NCI-H2196 treated with DMSO at 0.1 percent for 48 hours (cell line): ENCODE measurements at regions not wholly inside any gene's neighbourhood (a gene's known extent, or its start where the extent isn't known, plus 50 kb on each side); places are given as distances from the start of the nearest gene placed in this dataset.

Source experiments
- DNase-seq: peaks from one replicate; lab custom pipeline; 2025; ENCODE audit not compliant: unreplicated experiment; lab: John Stamatoyannopoulos, UW

DNA sequence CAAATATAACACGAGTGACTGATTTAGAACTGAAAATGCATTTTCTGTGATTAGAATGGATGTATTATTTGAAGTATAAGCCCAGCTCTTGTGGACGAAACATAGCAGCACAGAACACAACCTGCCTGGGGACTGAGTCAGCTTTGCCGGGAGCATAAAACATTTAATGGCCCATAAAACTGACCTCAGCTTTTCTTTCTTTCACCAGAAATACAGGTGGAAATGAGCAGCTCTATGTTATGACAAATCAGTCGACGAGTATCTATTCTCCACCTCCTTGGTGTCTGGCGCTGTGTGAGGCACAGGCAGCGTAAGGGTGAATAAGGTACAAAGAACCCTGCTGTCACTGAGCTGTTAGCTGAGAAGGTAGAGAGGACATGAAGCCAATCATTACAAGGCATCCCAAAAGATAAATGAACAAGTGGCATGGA is 471.6 kb upstream of the AKR1E2 start:
- DNase-seq, result no peak

DNA sequence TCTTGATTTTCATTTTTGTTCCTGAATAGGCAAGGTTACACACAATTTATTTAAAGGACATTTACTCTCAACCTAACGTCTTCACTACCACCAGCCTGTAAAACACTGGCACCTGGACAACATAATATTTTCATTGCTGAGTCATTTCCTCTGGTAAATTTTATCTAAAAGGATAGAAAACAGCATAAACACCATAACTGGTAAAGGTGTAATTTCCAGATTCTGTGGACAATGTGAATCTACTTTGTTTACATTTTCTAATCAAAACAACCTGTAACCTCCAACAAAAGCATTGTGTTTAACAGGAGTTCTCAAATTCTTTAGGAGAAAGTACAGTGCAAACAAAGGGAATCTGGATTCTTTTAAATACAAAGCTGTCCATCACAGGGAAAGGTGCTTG is 472.0 kb upstream of the AKR1E2 start:
- DNase-seq, result no peak

DNA sequence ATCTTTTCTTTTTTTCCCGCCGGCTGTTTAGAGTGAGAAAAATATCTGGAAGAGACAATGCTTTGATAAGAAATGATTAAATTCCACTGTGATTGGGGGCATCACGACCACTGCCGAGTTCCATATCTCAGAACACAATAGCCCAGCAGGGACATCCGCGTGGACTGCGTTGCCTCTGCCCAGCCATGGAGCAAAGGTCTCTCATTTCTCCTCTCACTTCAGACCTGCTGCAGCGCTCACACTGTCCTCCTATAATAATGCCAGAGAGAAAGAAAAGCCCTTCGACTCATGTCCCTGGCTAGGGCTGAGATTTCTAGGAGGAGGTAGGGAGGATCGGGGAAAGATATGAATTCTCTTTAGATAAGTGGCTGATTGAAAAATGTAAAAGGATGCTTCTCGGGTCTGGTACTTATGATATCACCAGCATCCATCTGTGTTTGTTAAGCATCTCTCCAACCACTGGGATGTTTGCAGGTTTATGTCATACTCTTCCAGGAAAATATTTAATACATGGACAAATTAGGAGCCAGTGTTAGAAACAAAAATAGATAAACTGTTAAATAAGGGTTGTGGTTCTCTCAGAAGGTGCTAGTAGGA is 472.9 kb upstream of the AKR1E2 start:
- no peak for DNase-seq

DNA sequence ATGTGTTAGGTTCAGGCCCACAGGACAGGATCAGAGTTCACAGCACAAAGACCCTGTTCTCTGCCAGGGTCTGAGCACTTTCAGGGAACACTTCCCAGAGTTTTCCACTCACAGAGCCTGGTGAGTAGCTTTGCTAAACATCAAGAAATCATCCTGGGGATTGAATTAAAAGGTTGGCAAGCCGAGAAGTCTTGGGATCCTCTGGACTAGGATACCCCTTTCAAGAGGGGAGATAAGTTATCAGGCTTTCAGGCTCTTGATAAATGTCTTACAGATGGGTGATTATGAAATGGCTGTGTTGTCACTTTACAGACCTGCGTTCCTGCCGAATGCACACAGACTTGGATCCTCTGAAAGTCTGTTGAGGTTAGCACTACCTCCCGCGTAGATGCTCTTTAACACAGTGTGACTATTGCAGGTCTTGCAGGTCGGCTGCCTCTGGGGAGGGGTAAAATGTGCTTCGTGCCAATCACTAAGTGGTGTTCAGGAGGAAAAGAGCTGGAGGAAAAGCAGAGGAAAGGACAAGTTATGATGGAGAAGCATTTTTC is 473.5 kb upstream of the AKR1E2 start:
- no peak for DNase-seq

DNA sequence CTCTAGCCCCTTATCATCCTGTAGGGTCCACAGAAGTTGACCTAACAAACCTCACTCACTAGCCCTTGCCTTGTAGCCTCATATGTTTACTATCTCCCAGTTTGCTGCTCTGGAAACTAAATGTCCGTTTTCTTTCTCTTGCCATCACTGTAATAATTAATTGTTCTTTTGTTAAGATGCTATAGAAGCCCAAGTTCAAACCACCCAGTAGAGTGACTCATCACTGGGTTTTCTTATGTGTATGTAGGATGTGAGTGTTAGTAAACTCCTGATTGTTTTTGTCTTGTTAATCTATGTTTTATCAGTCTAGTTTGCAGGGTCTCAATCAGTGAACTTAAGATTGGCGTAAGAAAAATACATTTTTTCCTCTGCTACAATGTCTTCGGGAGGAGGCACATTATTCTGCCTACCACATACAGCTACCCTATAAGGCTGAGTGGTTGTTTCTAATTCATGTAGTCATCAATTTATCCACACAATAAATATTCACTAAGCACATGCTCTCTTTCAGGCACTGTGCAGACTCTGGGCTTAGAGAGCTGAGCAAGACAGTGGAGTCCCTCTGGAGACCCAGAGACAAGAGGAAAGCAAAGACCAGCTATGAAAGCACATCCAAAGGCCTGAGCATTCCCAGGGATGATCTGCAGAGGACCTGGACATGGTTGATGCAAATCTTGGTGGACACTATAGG is 474.1 kb upstream of the AKR1E2 start:
- no peak for DNase-seq

DNA sequence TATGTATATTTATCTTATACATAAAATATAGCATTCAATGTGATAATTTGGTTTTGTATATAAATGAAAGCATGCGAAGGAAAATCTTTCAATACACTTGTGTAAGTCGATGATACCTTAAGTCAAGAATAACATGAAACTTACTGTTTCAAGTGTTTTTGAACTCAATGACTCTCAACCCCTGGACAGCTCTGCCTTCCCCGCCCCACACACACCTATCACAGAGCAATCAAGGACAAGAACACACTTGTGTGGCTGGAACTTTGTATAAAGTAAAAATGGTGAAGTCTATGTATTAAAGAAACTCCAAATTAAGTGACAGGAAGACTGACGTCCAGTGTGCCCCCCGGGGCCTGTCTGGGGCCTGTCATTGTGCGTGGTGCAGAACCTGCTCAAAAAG is 478.6 kb upstream of the AKR1E2 start:
- DNase-seq, result no peak

DNA sequence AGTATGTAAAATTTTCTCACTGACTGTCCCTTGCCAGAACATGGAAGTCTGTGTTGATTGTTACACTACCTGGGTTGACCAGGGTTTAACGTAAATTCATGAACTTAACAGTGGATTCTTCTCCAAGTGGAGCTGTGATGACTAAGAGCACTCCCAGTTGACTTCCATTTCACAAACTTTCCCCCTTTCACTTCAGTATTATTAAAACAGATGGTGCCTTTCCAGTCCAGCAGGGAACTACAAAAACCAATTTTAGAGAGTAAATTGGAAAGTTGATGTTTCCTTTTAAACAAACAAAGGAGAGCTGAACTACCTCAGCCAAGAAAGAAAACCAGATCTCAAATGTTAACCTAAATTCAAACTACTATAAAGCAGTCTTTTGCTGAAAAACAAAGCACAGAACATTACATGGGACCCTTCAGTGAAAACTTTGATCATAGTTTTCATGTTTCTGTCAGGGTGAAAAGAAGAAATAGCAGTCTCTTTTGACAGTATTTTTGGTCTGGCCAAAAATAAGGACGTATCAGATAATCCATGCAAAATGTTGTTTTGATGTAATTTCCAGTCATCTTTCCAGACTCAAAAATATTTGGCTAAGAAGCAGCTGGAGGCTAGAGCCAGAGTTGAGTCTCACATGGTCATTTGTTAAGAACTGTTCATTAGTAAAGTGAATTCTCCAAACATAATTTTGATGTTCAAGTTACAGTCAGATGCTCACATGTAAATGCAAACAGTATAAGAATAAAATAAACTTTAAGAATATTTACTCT is 479.9 kb upstream of the AKR1E2 start:
- no peak for DNase-seq

DNA sequence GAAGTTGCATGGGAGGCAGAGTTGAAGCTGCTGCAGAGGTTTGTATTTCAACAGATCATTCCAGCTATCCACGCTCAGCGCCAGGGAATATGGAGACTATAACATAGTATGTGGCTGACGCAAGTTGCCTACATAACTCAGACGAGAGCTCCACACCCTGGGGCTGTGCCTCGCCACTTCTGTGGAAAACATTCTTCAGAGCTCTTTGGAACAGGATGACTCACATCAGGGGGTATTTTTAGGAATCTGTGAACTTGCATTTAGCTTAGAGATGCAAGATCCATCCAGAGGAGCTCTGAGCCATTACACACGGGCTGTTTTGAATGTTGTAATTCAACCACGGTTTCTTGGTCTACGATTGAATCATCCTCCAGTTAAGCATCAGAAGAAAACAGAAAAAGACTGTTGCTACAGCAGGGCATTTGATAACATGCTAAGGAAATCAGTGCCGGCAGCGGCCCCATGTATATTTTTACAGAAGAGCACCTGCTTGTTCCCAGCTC is 481.5 kb upstream of the AKR1E2 start:
- DNase-seq, result no peak

DNA sequence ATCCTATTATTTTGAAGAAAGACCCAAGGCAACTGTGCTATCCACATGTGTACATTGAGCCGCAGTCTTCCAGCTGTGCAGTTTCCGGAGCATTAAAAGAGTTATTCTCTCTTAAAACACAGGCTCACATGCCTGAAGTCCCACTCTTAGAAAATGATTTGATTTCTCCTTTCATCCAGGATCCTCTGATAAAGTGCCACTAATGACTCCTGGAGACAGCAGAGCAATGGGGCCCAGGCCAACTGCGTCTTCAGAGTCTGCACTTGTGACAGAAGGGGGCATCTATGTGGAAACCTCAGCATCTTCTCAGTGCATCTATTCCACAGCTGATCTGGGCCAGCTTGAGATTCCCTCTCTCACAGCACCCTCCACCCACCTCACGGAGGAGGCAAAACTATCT is 482.1 kb upstream of the AKR1E2 start:
- DNase-seq, result no peak

DNA sequence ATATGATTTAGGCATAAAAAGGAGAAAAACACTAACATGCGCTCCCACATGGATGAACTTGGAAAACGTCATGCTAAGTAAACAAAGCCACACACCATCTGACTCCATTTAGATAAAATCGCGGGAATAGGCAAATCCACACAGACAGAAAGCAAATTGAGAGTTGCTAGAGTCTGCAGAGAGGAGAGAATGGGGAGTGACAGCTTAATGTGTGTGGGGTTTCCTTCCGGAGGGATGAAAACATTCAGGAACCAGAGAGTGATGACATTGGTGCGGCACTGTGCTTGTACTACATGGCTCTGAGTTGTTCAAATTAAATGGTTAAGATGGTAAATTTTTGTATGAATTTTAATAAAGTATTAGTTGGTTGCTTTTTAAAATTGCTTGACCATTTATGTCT is 482.9 kb upstream of the AKR1E2 start:
- no peak for DNase-seq

DNA sequence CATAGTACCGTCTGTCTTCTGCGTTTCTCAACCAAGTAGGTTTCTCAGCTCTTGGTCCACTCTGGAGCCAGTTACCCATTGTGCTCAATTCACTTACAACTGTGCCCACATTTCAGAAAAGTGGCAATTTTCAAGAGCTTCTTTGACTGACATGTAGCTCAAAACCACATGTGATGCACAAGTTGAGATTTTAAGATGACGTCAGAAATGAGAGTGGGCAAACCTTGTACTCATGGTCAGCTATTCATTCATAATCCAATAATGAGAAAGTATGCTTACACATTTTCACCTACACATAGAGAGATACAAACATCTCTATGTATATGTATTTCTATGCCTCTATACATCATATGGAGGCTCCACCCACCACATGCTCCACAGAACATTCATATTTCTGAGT is 487.2 kb upstream of the AKR1E2 start:
- DNase-seq, result no peak

DNA sequence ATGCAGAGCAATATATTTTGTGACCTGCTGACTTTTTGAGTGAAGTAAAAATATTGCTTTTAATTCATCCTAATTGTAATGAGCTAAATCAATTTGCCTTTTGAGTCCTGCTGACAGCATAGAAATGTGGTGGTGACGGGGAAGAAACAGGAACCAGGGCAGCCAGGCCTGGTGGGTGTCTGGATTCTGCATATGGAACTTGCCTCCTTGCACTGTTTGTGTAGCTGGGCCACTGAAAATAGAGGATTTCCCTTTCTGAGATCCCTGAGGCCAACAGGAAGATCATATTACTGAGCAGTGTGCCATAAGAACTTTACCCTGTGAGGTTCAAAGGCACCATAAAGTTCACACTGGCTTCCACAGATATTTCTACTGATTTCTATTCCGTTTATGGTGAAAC is 488.4 kb upstream of the AKR1E2 start:
- DNase-seq, result no peak

DNA sequence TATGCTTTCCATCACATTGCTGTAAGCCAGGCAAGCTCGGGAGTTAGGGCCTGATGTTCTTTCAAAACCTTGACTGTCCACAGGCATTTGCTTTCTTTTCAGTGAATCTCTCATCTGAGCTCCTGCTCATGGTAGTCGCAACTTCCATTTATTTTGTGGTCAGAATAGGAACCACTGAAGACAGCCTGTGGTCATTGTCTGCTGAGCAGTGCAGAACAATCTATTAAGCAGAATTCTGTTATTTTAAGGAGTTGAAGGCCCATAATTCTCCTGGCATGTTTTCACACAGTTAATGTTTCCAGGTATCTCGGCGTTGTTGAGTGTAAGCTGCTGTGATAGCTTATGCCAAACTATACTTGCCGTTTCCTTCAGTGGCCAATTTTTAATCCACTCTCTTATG is 491.1 kb upstream of the AKR1E2 start:
- DNase-seq, result no peak

DNA sequence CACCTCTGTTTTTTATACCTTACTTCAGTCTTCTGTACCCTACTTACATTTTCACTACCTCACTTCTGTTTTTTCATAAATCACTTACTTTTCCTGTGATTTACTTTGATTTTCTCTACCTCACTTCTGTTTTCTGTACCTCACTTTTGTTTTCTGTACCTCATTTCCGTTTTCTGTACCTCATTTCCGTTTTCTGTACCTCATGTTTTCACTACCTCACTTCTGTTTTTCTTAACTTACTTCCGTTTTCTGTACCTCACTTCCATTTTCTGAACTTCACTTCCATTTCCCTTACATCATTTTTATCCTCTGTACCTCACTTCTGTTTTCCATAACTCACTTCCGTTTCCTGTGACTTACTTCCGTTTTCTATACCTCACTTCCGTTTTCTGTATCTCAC is 492.0 kb upstream of the AKR1E2 start:
- DNase-seq, result no peak

DNA sequence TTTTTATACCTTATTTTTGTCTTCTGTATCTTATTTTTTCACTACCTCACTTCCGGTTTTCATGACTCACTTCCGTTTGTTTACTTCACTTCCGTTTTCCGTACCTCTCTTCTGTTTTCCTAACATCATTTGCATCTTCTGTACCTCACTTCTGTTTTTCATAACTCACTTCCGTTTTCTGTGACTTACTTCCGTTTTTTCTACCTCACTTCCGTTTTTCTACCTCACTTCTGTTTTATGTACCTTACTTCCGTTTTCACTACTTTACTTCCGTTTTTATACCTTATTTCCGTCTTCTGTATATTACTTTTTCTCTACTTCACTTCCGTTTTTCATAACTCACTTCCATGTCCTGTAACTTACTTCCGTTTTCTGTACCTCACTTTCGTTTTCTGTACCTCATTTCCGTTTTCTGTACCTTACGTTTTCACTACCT is 492.5 kb upstream of the AKR1E2 start:
- no peak for DNase-seq

DNA sequence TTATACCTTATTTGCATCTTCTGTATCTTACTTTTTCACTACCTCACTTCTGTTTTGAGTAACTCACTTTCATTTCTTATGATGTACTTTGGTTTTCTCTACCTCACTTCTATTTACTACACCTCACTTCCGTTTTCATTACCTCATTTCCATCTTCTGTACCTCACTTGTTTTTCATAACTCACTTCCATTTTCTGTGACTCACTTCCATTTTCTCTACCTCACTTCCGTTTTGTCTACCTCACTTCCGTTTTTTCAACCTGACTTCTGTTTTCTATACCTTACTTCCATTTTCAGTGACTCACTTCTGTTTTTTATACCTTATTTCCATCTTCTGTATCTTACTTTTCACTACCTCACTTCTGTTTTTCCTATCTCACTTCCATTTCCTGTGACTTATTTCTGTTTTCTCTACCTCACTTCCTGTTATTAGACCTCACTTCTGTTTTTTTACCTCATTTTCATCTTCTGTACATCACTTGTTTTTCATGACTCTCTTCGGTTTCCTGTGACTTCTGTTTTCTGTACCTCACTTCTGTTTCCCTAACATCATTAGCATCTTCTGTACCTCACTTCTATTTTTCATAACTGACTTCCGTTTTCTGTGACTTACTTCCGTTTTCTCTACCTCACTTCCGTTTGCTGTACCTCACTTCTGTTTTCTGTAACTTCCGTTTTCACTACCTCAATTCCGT is 493.1 kb upstream of the AKR1E2 start:
- DNase-seq, result no peak

DNA sequence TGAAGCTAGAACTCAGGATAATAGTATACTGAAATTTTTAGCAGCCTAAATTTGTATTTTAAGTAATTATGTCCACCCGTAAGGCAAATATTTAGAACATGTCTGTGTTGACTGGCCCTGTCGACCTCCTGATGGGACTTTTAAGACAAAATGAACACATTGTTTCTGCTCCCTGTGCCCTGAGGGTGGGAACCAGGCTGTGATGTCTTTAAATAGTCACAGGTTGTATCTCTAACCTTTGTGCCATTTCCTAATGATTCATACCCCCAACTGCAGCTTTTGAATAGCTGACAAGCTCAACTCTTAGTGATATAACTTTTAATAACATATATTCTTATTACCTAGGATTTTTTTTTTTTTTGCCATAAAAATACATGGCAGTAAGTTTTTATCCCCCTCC is 494.9 kb upstream of the AKR1E2 start:
- DNase-seq, result no peak

DNA sequence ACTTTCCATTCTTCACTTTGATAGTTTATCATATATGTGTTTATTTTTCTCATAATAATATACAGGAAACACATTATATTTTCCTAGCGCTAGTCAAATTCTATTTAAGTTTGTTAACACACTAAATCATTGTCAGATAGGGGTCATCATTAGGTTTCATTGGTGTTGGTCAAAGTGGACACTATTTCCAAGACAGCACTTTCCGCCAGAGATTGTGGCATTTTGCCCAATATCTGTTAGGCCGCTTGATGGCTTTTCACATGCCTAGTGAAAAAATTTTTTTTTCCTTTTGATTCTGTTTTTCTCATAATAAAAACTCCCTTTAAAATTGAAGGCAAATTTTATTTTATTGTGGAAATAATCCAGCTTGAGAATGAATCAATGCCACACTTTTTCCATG is 495.4 kb upstream of the AKR1E2 start:
- no peak for DNase-seq

DNA sequence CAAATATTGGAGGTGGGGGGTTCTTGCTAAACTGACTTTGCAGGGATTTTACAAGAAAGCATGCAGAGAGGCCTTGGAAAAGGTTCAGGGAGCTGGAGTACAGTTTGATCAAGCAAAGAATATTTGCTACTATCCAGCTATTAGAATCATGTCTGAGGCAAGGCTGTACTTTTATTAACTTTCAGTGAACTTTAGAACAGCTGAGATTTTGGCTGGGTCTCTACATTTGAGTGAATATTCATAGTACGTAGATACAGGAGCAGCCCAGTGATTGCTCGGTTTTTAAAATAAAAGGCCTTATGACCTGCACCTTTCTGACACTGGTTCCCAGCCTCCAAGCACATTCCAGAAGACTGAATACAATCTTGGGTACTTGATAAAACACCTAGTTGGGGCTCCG is 496.8 kb upstream of the AKR1E2 start:
- DNase-seq, result no peak

DNA sequence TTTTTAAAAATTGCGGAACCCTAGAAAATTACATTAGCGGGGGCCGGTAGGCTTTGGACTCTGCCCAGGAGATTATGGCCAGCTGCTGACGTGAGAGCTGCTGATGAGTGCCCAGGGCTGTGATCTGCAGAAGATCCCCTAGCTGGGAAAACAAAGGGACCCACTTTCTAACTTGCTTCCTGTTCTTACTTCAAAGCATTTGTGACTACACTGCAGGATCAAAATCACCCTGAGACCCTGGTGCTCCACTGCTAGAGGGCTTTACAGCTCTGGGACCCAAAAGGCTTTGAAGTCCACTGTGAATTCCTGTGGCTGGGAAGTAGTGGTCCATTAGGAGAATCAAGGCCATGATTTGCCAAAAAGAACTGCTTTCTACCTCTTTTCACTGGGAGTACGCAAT is 499.4 kb upstream of the AKR1E2 start:
- DNase-seq, result no peak

DNA sequence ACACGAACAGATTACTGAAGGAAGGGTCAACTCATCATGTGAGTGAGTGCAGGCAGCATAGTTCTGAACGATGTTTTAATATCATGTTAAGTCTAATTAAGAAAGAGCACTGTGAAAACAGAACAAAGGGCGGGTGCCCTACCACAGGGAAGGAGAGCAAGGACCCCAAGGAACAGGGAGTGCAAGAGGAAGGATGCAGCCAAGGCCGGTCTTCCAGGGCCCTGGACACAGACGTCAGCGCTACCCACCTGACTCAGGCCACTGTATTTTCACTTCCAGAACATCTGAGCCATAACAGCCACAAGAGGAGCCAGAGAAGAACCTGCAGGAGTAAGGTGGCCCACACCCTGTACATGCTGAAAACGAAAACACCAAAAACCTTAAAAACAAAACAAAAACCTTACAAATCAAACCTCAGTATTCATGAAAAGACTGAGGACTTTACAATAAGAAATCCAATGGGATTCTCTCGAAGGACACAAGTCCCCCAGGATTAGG is 506.1 kb upstream of the AKR1E2 start:
- no peak for DNase-seq
